Esophagus squamous epithelium (tissue), 5 donors: ENCODE measurements at regions not wholly inside any gene's neighbourhood (a gene's known extent, or its start where the extent isn't known, plus 50 kb on each side); places are given as distances from the start of the nearest gene placed in this dataset.

Experiments
- DNase-seq: peaks from one replicate; lab custom pipeline; 2025; lab: John Stamatoyannopoulos, UW
- H3K27ac ChIP-seq, 4 donors: fragments of 200-600 bp; sonication (generic); one replicate each; pipeline ENCODE4 v1.5.1; 2016 to 2019; ENCODE audit warnings: mild to moderate bottlenecking in 1 of 4
- H3K27me3 ChIP-seq, 4 donors: fragments of 200-600 bp; sonication (generic); 1 replicate in 3 of 4; 2 replicates in 1 of 4; pipeline versions ENCODE4 v1.5.1 to v1.6.0; 2017 to 2021; ENCODE audit warnings: antibody characterized with exemption in 1 of 4
- H3K36me3 ChIP-seq, 3 donors: fragments of 200-600 bp; sonication (generic); one replicate each; pipeline ENCODE4 v1.5.1; 2016 to 2019
- H3K4me1 ChIP-seq, 3 donors: fragments of 200-600 bp; sonication (generic); one replicate each; pipeline ENCODE4 v1.5.1; 2017 to 2019
- H3K4me3 ChIP-seq, 4 donors: fragments of 200-600 bp; sonication (generic); 1 replicate in 3 of 4; 2 replicates in 1 of 4; pipeline ENCODE4 v1.5.1; 2016 to 2019; ENCODE audit warnings: mild to moderate bottlenecking in 2 of 4, moderate library complexity in 1 of 4
- H3K9me3 ChIP-seq, 3 donors: fragments of 200-600 bp; sonication (generic); one replicate each; pipeline ENCODE4 v1.5.1; 2016 to 2019
- POLR2A ChIP-seq, 4 donors: fragments of 450-650 bp; IDR thresholded peaks; one replicate each; pipeline ENCODE4 v1.6.1; 2017; ENCODE audit warnings: antibody characterized with exemption in 4 of 4, mild to moderate bottlenecking in 4 of 4, moderate library complexity in 3 of 4
- WGBS, 2 donors: methylation state at CpG; one replicate each; pipeline ENCODE4 v1.1.5; 2018; 5-methylcytosine and 5-hydroxymethylcytosine counted together
- intact Hi-C: fragments of 100-400 bp; cut with DNase I; formaldehyde crosslinking; loops from one replicate; pipeline ENCODE4 v1.15.0; 2022
- TF ChIP-seq, protein P1 (sequence below), 6 experiments: fragments of 450-650 bp in 4 of 6; fragments of 200-600 bp in 2 of 6; sonication (generic) in 2 of 6; IDR thresholded peaks; one replicate each; pipeline ENCODE4 v1.5.1; 2016 to 2019; ENCODE audit warnings: antibody characterized with exemption in 6 of 6, mild to moderate bottlenecking in 4 of 6, moderate library complexity in 4 of 6
- donor health status: DM: yes; HTN: yes; CAD: no.

- Histone ChIP-seq H3K27ac (no peak overlapping the region), H3K36me3 (no peaks in the 10 kb centered on the region), H3K4me3 (no peak overlapping the region), H3K27me3 (peaks cover 0 to 27% (median 0%) of the 10 kb centered on the region in 4 donors), H3K9me3 (no peaks in the 10 kb centered on the region), H3K4me1 (no peaks in the 10 kb centered on the region)
- WGBS, 2 donors = 87 to 97% methylated on average over 11 of the region's 11 CpGs
- intact Hi-C loops = no loop called here
- no peak for DNase-seq
- TF ChIP-seq, protein P1, sequence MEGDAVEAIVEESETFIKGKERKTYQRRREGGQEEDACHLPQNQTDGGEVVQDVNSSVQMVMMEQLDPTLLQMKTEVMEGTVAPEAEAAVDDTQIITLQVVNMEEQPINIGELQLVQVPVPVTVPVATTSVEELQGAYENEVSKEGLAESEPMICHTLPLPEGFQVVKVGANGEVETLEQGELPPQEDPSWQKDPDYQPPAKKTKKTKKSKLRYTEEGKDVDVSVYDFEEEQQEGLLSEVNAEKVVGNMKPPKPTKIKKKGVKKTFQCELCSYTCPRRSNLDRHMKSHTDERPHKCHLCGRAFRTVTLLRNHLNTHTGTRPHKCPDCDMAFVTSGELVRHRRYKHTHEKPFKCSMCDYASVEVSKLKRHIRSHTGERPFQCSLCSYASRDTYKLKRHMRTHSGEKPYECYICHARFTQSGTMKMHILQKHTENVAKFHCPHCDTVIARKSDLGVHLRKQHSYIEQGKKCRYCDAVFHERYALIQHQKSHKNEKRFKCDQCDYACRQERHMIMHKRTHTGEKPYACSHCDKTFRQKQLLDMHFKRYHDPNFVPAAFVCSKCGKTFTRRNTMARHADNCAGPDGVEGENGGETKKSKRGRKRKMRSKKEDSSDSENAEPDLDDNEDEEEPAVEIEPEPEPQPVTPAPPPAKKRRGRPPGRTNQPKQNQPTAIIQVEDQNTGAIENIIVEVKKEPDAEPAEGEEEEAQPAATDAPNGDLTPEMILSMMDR (IDR thresholded peaks at IDR 0.05) = no peak
- no peak for TF ChIP-seq POLR2A (IDR thresholded peaks at IDR 0.05)
Measured at GRCh38 chr15:70358011-70358819, 260.5 kb upstream of the TLE3 start.

- no peaks in the 10 kb centered on the region for H3K9me3 ChIP-seq
- WGBS, 2 donors = 87 to 100% methylated on average over 2 to 8 of the region's 8 CpGs
- DNase-seq = no peak
- H3K36me3 ChIP-seq = no peaks in the 10 kb centered on the region
- H3K4me3 ChIP-seq = no peak overlapping the region
- TF ChIP-seq POLR2A (IDR thresholded peaks at IDR 0.05) = no peak
- TF ChIP-seq, protein P1 (IDR thresholded peaks at IDR 0.05) = no peak
- peaks cover 0 to 29% (median 0%) of the 10 kb centered on the region in 4 donors for H3K27me3 ChIP-seq
- intact Hi-C loops = no loop called here
- H3K4me1 ChIP-seq = no peaks in the 10 kb centered on the region
- no peak overlapping the region for H3K27ac ChIP-seq
Measured at GRCh38 chr15:70357453-70357852, 259.7 kb upstream of the TLE3 start.

DNA sequence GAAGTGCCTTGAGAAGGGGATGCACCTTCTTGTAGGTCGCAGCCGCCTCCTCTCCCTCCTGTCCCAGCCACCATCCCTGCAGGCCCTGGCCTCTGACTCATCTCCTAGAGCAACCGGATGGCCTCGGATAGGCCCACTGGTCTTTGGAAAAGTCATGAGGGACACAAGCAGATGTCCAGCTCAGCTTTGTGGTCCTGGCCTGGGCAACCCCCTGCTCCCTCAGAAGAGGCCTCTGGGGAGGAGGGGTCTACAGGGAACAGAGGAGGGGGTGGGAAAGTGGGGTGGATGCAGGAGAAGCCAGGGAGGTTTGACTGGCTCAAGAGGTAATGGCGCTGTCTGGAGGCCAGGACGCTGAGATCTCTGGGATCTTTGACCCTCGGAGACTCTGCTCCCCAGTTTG is 259.2 kb upstream of the TLE3 start:
- Histone ChIP-seq H3K9me3 (no peaks in the 10 kb centered on the region), H3K4me1 (no peaks in the 10 kb centered on the region), H3K4me3 (no peak overlapping the region), H3K27ac (no peak overlapping the region), H3K36me3 (no peaks in the 10 kb centered on the region), H3K27me3 (peaks cover 0 to 29% (median 0%) of the 10 kb centered on the region in 4 donors)
- no peak for TF ChIP-seq POLR2A (IDR thresholded peaks at IDR 0.05)
- TF ChIP-seq, protein P1 (IDR thresholded peaks at IDR 0.05) = no peak
- no peak for DNase-seq
- whole genome bisulfite sequencing, 2 donors = 81 to 89% methylated on average over 4 to 7 of the region's 7 CpGs
- intact Hi-C loops = no loop called here

GRCh38 chr15:70356062-70356860 is 258.5 kb upstream of the TLE3 start:
- DNase-seq = no peak
- H3K9me3 ChIP-seq = no peaks in the 10 kb centered on the region
- no peak for TF ChIP-seq POLR2A (IDR thresholded peaks at IDR 0.05)
- TF ChIP-seq, protein P1 (IDR thresholded peaks at IDR 0.05) = no peak
- H3K36me3 ChIP-seq = no peaks in the 10 kb centered on the region
- no peaks in the 10 kb centered on the region for H3K4me1 ChIP-seq
- peaks cover 0 to 29% (median 0%) of the 10 kb centered on the region in 4 donors for H3K27me3 ChIP-seq
- H3K27ac ChIP-seq = no peak overlapping the region
- no peak overlapping the region for H3K4me3 ChIP-seq
- 73 to 94% methylated on average over 3 to 4 of the region's 9 CpGs for WGBS, 2 donors
- intact Hi-C loops = no loop called here
